HG03575 (cell line): ENCODE measurements at regions not wholly inside any gene's neighbourhood (a gene's known extent, or its start where the extent isn't known, plus 50 kb on each side); places are given as distances from the start of the nearest gene placed in this dataset.

ENCODE experiments used
- ATAC-seq: cut with Tn5 transposase; IDR thresholded peaks from one replicate; pipeline ENCODE4 v1.9.1; 2021; ENCODE audit not compliant: unreplicated experiment, insufficient number of reproducible peaks, low FRiP score; ENCODE audit errors: extremely low read depth

GRCh38 chr11:116211147-116211546 is 561.6 kb downstream of the BUD13 start:
- no peak for ATAC-seq

- ATAC-seq, result no peak
Observed at GRCh38 chr11:116210663-116211062, 562.1 kb downstream of the BUD13 start.

- no peak for ATAC-seq
Observed at GRCh38 chr11:116209255-116209654, 563.5 kb downstream of the BUD13 start.

- ATAC-seq, result no peak
Observed at GRCh38 chr11:116207421-116208141, 565.2 kb downstream of the BUD13 start.

GRCh38 chr11:116207019-116207418 is 565.8 kb downstream of the BUD13 start:
- ATAC-seq, result no peak

- no peak for ATAC-seq
Observed at GRCh38 chr11:116202922-116203321, 569.9 kb downstream of the BUD13 start.

GRCh38 chr11:116200564-116200963 is 572.2 kb downstream of the BUD13 start:
- no peak for ATAC-seq

GRCh38 chr11:116199182-116199581 is 573.6 kb downstream of the BUD13 start:
- ATAC-seq, result no peak

GRCh38 chr11:116194156-116194904 is 578.5 kb downstream of the BUD13 start:
- ATAC-seq, result no peak

GRCh38 chr11:116193321-116194131 is 579.3 kb downstream of the BUD13 start:
- no peak for ATAC-seq

GRCh38 chr11:116192509-116193210 is 580.1 kb downstream of the BUD13 start:
- ATAC-seq, result no peak

- ATAC-seq, result no peak
Observed at GRCh38 chr11:116190861-116191260, 581.9 kb downstream of the BUD13 start.

GRCh38 chr11:116189408-116190170 is 583.2 kb downstream of the BUD13 start:
- ATAC-seq, result no peak

- ATAC-seq, result no peak
Observed at GRCh38 chr11:116188350-116188749, 584.4 kb downstream of the BUD13 start.

GRCh38 chr11:116187026-116187425 is 585.8 kb downstream of the BUD13 start:
- no peak for ATAC-seq

GRCh38 chr11:116185551-116185950 is 587.2 kb downstream of the BUD13 start:
- no peak for ATAC-seq

GRCh38 chr11:116184763-116185162 is 588.0 kb downstream of the BUD13 start:
- ATAC-seq, result no peak

GRCh38 chr11:116182356-116182966 is 590.3 kb downstream of the BUD13 start:
- ATAC-seq, result no peak
